NT2/D1 (cell line): ENCODE measurements at regions not wholly inside any gene's neighbourhood (a gene's known extent, or its start where the extent isn't known, plus 50 kb on each side); places are given as distances from the start of the nearest gene placed in this dataset.

ENCODE experiments used
- SUZ12 ChIP-seq: IDR thresholded peaks from 2 replicates; pipeline ENCODE4 v1.6.1; 2011; ENCODE audit not compliant: insufficient read length, insufficient read depth; ENCODE audit errors: extremely low read depth
- YY1 ChIP-seq: IDR thresholded peaks from 2 replicates; pipeline ENCODE4 v1.6.1; 2011; ENCODE audit not compliant: insufficient read length, insufficient read depth

DNA sequence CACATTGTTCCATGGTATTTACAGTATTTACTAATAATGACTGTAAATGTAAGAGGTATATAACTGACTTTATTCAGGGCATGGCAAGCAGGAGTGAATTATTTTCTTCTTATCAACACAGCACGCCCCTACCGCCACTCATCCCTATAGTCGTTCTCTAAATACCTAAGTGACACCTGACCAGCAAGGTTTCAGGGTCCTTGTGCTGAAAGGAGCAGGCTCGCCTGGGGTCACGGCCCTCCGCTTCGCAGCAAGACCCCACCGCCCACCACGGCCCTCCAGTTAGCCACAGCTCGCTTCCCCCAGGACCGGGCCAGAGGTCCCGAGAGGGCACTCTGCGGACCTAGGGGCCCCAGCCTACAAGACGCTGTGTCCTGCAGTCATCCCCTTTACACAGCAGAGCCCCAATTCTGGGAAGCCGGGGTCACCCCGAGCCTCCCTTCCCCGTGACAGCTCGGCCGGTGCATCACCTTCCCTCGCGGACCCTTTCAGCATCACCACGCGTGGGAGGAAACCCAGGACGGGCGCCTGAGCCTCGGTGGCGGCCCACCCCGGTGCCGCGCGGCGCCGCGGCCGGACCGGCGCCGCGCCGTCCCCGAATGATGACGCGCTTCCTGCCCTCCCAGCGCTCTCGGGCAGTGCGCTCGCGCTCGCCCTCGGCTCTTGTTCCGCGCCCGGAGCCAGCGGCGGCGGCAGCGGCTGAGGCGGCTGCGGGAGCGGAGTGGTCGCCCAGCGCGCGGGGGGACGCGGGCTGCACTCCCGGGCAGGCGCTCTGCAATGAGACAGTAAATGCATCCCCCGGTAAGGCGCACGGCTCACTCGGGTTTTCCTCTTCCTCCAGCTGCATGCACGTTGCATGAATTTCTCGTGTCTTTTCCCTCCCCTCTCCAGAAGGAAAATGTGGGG, 225.1 kb upstream of the C2CD4B start, which contains the start of gene TLN2:
- no peak for TF ChIP-seq SUZ12
- no peak for TF ChIP-seq YY1
